HuH-7.5 (cell line): ENCODE measurements at regions not wholly inside any gene's neighbourhood (a gene's known extent, or its start where the extent isn't known, plus 50 kb on each side); places are given as distances from the start of the nearest gene placed in this dataset.
"Not testable (repeated sequence)": the region's sequence is repeated elsewhere in the genome, so short reads cannot be mapped to it uniquely, and the experiment has no call there.

ENCODE experiments used
- DNase-seq: peaks from one replicate; pipeline ENCODE4 v3.0.0; 2011; ENCODE audit warnings: low spot score

DNA sequence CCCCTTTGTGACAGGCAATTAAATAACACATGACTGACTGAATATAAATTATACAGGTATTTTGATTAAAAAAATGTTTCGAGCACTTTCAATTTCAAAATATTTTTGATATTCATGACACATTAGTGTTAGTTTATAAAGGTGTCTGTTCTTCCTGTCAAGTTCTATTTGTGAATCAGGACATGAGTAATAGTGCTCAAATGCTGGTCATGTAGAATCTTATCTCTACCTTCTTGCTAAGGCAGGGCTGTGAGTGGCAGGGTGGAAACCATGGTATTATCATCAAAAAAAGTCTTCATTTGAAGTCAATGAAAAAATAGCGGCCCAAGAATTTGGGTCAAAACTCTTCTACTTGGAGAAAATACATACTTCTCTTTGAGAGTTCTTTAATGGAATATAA lies 250.2 kb downstream of the DACT1 start:
- DNase-seq = no peak

DNA sequence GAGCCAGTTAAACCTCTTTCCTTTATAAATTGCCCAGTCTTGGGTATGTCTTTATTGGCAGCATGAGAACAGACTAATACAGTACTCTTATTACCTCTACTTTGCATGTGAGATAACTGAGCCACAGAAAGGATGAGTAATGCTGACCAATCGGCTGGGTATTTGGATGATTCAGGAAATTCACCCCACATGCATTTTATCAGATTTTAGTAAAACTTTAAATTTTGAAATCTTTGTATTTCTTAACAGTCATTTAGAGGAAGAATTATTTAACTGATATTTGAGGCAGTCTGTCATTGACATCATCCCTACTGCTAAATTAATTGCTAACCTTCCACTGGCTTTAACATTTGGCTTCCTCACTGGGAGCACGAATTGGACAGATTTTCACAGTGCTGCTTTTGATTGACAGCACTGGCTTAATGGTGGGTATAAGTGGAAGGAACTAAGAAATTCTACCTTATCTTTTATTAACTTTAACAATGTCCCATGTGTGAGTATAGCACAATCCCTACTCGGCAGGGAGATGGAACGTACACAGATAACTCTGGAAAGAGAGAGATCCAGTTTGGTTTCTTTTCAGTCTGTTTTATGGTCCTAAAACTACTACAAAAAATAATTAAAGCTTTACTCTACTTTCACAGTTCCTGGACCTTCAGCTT lies 261.0 kb downstream of the DACT1 start:
- DNase-seq = no peak

DNA sequence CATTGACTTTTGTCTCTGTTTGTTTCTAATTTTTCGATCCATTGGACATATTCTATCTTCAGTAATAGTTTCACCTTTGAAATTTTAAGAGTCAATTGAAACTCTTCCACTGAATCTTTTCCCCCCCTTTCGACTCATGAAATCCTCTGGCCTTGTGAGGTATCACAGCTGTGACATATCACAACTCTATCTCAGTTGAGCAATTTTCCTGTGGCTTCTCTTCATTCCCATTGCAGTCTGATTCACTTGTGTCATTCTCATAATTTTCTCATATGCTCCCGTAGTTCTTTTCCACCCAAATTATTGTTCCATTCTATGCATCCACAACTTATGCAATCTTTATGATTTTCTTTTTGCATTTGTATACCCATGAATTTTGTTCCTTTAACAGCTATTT lies 261.6 kb downstream of the DACT1 start:
- no peak for DNase-seq

DNA sequence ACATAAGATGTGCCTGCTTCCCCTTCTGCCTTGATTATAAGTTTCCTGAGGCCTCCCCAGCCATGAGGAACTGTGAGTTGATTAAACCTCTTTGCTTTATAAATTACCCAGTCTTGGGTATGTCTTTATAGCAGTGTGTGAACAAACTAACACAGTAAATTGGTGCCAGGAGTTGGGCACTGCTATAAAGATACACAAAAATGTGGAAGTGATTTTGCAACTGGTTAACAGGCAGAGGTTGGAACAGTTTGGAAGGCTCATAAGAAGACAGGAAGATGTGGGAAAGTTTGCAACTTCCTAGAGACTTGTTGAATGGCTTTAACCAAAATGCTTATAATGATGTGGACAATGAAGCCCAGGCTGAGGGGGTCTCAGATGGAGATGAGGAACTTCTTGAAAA lies 264.1 kb downstream of the DACT1 start:
- no peak for DNase-seq

DNA sequence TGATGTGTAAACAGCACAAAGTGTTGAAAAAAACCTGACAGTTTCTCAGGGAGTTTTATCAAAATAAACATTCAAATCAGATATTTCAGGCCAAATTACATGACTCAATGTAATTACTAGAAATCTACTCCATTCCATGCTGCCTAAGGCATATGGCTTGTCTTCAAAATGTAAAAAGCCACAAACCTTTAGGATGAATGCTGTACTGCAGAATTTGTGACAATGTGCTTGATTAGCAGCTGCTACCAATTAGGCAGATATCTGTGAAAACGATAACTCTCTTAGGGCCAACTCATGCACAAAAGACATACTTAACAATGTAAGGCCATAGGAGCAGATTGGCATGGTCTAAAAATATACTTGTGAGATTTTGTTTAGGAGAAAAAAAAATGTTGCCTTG lies 267.0 kb downstream of the DACT1 start:
- no peak for DNase-seq

DNA sequence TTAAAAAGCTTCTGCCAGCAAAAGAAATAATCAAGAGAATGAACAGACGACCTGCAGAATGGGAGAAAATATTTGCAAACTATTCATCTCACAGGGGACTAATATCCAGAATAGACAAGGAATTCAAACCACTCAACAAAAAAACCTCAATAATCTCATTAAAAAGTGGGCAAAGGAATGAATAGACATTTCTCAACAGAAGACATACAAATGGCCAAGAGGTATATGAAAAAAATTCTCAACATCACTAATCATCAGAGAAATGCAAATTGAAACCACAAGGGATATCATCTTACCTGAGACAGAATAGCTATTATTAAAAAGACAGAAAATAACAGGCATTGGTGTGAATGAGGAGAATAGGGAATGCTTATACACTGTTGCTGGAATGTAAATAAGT lies 270.0 kb downstream of the DACT1 start:
- no peak for DNase-seq

DNA sequence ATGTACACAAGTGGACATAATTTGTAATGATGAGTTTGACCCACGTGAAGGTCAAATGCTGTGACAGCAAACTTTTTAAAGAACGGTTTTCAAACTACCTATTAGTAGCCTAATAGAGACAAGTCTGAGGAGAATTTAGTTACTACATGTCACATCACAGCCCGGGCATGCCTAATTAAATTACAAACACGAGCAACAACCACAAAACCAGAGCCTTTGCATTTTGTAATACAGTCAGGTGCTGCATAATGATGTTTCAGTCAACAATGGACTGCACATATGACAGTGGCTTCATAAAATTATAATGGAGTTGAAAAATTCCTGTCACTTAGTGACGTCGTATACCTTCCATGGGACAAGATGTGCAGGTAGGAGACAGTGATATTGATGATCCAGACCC lies 274.5 kb downstream of the DACT1 start:
- DNase-seq = no peak

DNA sequence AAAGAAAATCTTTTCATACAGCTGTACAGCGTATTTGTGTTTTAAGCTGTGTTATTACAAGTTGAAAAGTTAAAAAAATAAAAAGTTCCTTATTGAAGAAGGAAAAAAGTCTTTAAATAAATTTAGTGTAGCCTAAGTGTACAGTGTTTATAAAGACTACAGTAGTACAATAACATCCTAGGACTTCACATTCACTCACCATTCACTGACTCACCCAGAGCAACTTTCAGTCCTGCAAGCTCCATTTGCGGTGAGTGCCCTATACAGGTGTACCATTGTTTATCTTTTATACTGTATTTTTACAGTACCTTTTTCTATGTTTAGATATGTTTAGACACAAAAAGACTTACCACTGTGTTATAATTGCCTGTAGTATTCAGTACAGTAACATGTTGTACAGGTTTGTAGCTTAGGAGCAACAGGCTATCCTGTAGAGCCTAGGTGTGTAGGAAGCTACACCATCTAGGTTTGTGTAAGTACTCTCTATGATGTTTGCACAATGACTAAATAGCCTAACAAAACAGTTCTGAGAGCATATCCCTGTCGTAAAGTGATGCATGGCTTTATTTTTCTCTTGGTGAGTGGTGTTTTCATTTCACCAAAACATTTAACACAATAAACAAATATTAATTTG lies 275.2 kb downstream of the DACT1 start:
- DNase-seq = no peak

DNA sequence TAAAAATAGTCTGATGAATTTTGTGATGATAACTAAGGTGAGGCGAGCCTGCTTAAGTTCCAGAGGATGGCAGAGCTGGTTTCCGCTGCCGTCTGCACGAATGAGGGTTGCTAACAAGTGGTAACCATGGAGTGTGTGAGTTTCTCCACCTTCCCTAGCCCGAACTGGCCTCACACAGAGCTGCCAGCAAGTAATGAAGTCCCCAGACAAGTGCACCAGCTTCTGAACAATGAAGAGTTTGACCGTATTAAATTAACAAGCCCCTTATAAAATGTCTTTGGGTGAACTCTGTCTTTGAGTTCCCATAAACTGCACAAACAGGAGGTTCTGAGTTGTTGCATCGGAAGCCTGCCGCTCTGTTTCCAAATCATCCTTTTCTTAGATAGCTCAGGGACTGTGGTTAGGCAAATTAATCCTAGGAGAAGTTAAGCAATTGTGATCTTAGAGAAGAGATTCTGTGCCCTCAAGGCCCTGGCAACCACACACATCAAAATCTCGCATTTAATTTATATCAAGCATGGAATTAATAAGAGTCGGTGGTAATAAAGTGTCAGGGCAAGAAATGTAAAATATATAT lies 274.1 kb upstream of the DAAM1 start:
- DNase-seq = no peak

DNA sequence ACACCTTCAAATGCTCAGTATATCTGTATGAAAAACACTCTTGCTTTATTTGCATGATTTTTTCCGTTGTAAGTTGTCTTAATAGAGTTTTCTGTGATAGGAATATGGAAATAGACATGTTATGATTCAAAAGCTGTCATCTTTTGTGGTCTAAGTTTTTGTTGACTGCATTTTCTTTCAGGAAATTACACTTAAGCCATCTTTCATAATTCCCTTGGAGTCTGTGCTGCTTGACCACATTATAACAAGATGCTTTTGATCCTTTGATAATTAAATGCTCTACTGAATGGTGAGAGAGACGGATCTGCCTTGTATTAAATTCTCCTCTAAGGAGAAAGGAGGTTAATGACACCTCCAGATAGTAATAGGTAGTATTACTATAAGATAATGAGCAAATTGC lies 272.8 kb upstream of the DAAM1 start:
- no peak for DNase-seq

DNA sequence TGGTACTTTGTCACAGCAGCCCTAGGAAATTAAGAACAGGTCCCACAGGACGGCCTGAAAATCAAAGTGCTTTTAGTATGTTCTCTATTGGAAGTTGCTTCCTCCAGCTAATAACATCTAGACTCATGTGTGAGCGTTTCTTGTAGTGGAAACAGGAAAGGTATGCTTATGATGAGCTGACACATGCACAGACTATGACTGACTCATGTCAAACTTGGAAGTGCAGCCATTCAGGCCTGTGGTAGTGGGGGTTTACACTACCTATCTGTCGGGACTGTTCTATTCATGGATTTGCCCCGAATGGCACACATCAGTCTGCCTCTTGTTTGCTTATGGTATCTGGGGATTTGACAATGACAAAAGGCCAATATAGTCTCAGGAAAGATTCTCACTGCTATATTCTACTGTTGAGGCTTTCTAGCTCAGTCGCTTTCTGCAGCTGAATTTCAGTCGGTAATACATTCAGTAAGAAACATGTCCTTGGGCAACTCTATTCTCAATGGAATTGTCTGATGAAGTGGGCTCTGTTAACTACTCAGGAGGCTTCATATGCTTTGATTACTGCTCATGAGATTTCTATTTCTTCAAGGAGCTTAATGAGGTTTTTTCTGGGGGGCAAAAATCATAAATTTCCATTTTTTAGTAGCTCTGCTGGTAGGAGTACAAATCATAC lies 270.3 kb upstream of the DAAM1 start:
- no peak for DNase-seq

DNA sequence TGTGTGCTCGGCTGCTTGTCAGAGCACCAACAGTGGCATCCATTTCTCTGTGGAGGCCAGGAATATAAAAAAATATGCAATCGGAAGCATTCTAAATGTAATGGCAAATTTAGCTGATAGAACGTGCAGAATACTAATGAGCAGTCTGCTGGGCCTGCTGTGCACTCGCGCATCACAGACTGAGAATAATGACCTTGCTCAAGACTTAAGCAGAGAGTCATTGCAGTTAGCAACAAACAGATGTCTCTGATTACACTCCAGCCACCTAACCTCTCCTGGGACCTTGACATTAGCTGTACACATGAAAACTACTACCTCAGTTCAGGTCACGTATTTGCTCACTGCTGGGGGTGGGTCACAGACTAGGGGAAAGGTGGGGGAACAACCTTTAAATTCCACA lies 269.2 kb upstream of the DAAM1 start:
- no peak for DNase-seq

DNA sequence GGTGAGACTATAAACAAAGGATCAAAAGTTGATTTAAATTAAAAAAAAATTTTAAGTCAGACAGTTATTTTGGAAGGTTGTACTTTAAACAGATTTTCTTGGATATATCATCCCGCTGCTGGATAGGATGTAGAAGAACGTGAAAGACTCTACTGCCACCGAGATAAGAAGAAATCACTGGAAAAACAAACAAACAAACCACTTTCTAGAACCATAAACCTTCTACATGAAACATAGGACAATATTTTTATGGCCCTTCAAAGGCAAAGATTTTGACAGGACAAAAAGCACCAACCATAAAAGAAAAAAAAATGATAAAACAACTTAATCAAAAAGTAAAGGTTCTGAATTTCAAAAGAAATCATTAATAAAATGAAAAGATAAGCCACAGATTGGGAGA lies 268.2 kb upstream of the DAAM1 start:
- DNase-seq = no peak

DNA sequence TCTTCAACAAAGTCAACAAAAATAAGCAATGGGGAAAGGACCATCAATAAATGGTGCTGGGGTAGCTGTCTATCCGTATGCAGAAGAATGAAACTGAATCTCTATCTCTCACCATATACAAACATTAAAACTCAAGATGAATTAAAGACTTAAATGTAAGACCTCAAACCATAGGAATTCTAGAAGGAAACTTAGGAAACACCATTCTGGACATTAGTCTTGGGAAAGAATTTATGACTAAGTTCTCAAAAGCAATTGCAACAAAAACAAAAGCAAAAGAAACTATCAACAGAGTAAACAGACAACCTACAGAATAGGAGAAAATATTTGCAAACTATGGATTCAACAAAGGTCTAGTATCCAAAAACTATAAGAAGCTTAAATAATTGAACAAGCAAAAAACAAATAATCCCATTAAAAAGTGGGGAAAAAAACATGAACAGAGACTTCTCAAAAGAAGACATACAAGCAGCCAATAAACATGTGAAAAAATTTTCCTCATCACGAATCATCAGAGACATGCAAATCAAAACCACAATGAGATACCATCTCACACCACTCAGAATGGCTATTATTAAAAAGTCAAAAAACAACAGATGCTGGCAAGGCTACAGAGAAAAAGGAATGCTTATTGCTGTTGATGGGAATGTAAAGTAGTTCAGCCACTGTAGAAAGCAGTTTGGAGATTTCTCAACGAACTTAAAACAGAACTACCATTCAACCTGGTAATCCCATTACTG lies 266.1 kb upstream of the DAAM1 start:
- not testable (repeated sequence) for DNase-seq

DNA sequence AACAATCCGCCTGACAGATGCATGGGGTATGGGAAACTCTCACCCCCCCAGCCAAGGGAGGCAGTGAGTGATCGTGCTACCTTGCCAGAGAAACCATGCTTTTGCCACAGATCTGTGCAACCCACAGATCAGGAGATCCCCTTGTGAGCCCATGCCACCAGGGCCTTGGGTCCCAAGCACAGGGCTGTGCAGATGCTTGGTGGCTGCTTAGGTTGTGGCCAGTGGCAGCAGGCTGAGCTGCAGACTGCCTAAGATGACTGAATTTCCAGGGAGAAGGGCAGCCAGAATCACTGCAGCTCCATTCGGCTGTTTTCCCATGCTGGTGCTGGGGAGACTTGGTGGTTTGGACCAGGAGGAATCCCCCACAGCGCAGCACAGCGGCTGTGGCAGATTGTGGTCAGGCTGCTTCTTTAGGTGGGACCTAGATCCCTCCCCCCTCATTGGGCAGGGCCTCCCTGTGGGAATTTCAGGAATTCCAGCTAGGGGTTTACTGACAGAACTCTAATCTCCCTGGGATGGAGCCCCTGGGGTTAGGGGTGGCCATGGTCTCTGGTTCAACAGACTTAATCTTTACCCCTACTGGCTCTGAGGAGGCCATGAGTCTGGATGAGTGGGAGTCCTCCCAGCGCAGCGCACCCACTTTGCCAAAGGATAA lies 264.6 kb upstream of the DAAM1 start:
- DNase-seq = no peak

DNA sequence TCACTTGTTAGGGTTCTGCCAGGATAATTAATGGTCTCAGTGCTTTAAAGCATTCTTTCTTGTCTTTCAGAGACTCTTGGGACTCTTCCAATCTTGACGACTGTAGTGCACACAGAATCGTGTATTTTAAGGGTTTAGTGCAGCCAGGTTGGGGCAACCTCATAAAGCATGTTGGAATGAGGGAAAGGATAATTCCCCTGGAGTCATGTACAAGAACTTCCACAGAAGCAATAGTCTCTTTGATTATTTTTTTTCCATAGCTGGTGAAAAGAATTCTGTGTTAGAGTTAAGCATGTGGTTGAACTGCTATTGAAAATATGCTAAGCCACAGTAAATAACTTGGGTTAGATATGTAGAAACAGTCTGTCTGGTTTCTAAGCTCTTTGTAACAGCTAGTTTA lies 246.8 kb upstream of the DAAM1 start:
- DNase-seq = no peak

DNA sequence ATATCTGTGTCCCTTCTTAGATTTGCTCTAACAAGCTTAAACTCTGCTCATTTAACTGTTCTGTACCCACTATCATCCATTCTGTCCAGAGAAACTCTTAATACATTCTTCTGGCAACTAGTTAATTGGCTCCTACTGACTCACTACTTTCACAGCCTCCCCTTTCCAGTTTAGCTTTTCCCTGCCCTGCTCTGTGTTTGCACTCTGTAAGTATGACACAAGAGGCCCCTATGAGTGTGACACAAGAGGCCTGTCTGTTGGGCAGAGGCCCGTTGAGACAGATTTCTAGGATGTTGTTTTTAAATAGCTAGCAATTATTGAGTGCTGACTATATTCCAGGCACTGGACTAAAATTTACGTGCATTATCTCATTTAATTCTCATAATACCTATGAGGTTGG lies 246.0 kb upstream of the DAAM1 start:
- no peak for DNase-seq

DNA sequence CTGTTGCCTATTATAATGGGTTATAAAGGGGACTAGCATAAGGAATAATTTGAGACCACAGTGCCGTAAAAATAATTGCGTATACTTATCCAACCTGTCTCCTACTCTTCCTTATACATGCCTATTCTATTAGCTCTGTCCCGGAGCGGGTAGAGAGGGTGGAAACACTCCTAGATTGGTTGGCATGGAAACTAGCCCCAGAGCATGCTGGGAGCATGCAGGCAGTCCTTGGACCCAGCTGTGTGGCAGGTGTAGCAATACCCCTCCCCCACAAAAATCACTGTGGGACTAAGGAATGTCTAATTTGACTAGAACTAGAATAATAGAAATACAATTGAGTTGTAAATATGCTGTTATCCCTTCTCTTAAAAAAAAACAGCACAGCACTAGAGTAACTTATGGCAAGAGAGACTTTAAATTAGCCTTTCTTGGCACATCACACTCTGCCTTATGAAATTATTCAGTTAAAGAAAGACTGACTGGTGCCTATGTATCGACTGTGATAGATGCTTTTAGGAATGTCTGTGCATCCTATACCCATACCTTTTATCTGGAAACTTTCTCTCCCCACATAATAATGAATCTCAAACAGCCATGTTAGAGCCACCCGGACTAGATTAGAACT lies 244.0 kb upstream of the DAAM1 start:
- DNase-seq = no peak

DNA sequence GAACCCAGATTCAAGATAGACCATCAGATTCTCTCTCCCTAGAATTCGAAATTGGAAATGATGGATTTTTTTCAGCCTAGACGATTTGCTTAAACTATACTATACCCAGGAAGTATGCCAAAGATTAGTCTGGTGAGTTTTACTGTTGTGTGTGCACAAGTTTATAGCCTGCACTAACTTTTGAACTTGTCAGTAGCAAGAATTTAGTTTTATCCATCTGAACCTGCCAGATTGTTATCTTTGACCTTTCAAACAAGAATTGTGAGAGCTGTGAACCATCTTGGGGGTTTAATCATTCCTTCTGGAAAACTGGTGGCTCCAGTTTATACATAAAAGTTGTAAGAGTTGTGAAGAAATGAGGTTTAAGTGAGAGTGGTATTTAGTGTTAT lies 243.5 kb upstream of the DAAM1 start:
- DNase-seq = no peak

DNA sequence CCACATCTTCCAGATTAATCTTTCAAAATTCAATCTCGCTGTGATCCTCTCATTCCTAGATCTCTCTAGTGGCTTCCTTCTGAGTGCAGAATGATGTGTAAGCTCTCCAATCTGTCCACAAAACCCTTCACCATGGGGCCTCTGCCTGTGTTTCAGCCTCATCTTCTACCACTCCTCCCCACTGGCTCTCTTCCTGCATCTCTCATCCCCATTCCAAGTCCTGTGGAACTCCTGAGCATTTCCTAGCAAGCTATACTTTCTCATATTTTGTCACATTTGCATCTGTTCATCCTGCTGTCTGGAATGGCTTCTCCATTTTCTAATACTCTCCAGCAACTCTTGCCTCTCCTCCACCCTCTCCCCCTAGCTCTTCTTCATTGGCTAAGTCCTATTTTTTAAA lies 242.0 kb upstream of the DAAM1 start:
- no peak for DNase-seq

DNA sequence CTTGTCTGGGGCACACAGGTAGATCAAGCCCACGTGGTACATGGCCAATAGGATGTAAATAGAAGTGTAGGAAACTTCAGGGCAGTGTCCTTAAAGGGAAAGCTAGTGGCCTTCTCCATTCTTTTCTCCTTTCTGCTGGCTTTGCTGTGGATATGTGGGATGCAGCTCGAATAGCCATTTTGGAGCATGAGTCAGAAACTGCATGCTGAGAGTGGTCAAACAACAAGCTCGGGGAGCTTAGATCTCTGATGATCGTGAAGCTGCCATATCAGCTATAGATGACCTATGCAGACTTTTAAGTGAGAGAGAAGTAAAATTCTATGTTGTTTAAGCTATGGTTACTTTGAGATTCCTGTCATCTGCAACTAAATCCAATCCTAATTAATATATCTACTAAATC lies 241.3 kb upstream of the DAAM1 start:
- no peak for DNase-seq
